ENCODE measurements at regions not wholly inside any gene's neighbourhood (a gene's known extent, or its start where the extent isn't known, plus 50 kb on each side); places are given as distances from the start of the nearest gene placed in this dataset.

GRCh38 chr3:83622526-83622925, 1336.3 kb upstream of the CADM2 start:
- POLR2A ChIA-PET = interaction anchor here (0.7 kb wide), 1 partner anchor 604 kb away, joined by 3 read pairs; no protein-coding TSS in a partner anchor

DNA sequence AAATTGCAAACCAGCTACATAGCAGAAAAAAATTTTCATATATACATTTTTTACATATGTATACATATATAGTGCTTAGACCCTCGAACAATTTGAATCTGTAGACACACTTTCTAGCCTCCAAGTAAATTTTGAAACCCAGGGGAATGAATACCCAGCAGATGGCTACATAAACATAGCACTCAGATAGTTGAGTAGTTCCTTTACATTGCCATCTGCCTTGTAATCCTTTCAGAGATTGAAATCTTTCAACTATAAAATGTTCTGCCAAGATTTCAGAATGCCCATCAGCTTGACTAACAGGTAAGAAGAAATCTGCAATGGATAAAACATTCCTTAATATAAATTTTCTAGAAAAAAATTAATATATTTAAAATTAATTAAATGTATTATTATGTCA, 1333.5 kb upstream of the CADM2 start:
- no peaks in the 10 kb centered on the region for H3K27me3 Mint-ChIP-seq (ENCODE audit: insufficient read depth, unreplicated experiment)
- H3K9me3 Mint-ChIP-seq (ENCODE audit: unreplicated experiment) = no peaks in the 10 kb centered on the region
- H3K4me1 Mint-ChIP-seq (ENCODE audit: insufficient read depth, unreplicated experiment) = no peaks in the 10 kb centered on the region
- ChIA-PET CTCF (interaction anchor here (0.7 kb wide), 1 partner anchor 13 kb away, joined by 3 read pairs; no protein-coding TSS in a partner anchor), POLR2A (no interaction called here)
- no peaks in the 10 kb centered on the region for H3K36me3 Mint-ChIP-seq (ENCODE audit: insufficient read depth, unreplicated experiment)
- intact Hi-C loops (cut with micrococcal nuclease) = no loop called here
- DNase-seq (ENCODE audit: unreplicated experiment) = no peak
- no peak for TF ChIP-seq CTCF (IDR thresholded peaks at IDR 0.05; ENCODE audit: unreplicated experiment)
- H3K27ac Mint-ChIP-seq (ENCODE audit: low read depth, unreplicated experiment) = no peak overlapping the region
- BruUV-seq (replicated peaks) = no TSS peak
- no peak overlapping the region for H3K4me3 Mint-ChIP-seq (ENCODE audit: unreplicated experiment)

More at GRCh38 chr3:83622526-83622925, 1336.3 kb upstream of the CADM2 start:
- Mint-ChIP-seq H3K36me3 (ENCODE audit: insufficient read depth, unreplicated experiment) (no peaks in the 10 kb centered on the region), H3K4me1 (ENCODE audit: insufficient read depth, unreplicated experiment) (no peaks in the 10 kb centered on the region), H3K27me3 (ENCODE audit: insufficient read depth, unreplicated experiment) (no peaks in the 10 kb centered on the region), H3K9me3 (ENCODE audit: unreplicated experiment) (peaks cover 4% of the 10 kb centered on the region), H3K27ac (ENCODE audit: low read depth, unreplicated experiment) (no peak overlapping the region), H3K4me3 (ENCODE audit: unreplicated experiment) (no peak overlapping the region)
- no peak for DNase-seq (ENCODE audit: unreplicated experiment)
- CTCF ChIA-PET = no interaction called here
- BruUV-seq (replicated peaks) = no TSS peak
- intact Hi-C loops (cut with micrococcal nuclease) = no loop called here
- TF ChIP-seq CTCF (IDR thresholded peaks at IDR 0.05; ENCODE audit: unreplicated experiment) = no peak

DNA sequence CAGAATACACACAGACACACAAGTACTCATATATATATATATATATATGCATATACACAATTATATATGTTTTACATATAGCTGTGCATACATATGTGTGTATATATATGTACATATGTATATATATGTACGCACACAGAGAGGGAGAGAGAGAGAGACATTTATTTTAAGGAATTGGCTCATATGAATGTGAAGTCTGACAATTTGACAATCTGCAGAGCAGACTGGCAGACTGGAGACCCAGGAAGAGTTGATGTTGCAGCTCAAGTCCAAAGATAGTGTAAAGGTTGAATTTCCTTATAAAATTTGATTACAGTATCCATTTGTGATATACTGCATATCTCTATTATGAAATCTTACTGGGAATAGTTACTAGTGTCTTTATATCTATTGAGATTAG, 1330.3 kb upstream of the CADM2 start:
- no peak for DNase-seq (ENCODE audit: unreplicated experiment)
- ChIA-PET POLR2A (no interaction called here), CTCF (no interaction called here)
- BruUV-seq (replicated peaks) = no TSS peak
- H3K9me3 Mint-ChIP-seq (ENCODE audit: unreplicated experiment) = peaks cover 8% of the 10 kb centered on the region
- no peak overlapping the region for H3K4me3 Mint-ChIP-seq (ENCODE audit: unreplicated experiment)
- intact Hi-C loops (cut with micrococcal nuclease) = no loop called here
- no peaks in the 10 kb centered on the region for H3K36me3 Mint-ChIP-seq (ENCODE audit: insufficient read depth, unreplicated experiment)
- no peaks in the 10 kb centered on the region for H3K27me3 Mint-ChIP-seq (ENCODE audit: insufficient read depth, unreplicated experiment)
- no peak overlapping the region for H3K27ac Mint-ChIP-seq (ENCODE audit: low read depth, unreplicated experiment)
- H3K4me1 Mint-ChIP-seq (ENCODE audit: insufficient read depth, unreplicated experiment) = no peaks in the 10 kb centered on the region
- no peak for TF ChIP-seq CTCF (IDR thresholded peaks at IDR 0.05; ENCODE audit: unreplicated experiment)

DNA sequence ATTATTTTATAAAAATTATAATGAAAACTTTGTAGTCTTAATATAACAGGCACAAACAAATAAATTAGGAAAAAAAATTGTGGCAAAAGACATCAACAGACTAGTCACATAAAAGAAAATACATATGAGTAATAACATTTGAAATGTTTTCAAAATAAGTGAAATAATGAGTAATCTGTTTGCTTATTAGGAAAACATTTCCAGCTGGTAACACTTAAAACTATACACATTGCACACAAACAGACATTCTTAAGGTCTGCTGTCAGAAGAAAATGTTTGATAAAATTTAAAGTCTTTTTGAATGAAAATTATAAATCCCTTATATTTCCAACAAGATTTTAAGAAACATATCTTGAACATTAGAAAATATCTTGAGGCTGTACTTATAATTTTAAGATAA, 1326.3 kb upstream of the CADM2 start:
- H3K27ac Mint-ChIP-seq (ENCODE audit: low read depth, unreplicated experiment) = no peak overlapping the region
- DNase-seq (ENCODE audit: unreplicated experiment) = peak; percentile 9
- peaks cover 15% of the 10 kb centered on the region for H3K9me3 Mint-ChIP-seq (ENCODE audit: unreplicated experiment)
- H3K4me1 Mint-ChIP-seq (ENCODE audit: insufficient read depth, unreplicated experiment) = no peaks in the 10 kb centered on the region
- H3K4me3 Mint-ChIP-seq (ENCODE audit: unreplicated experiment) = no peak overlapping the region
- ChIA-PET POLR2A (no interaction called here), CTCF (no interaction called here)
- BruUV-seq (replicated peaks) = no TSS peak
- no peaks in the 10 kb centered on the region for H3K27me3 Mint-ChIP-seq (ENCODE audit: insufficient read depth, unreplicated experiment)
- intact Hi-C loops (cut with micrococcal nuclease) = no loop called here
- no peaks in the 10 kb centered on the region for H3K36me3 Mint-ChIP-seq (ENCODE audit: insufficient read depth, unreplicated experiment)
- TF ChIP-seq CTCF (IDR thresholded peaks at IDR 0.05; ENCODE audit: unreplicated experiment) = no peak

Data from MCF 10A (cell line).